GM12878 (cell line): ENCODE measurements at regions not wholly inside any gene's neighbourhood (a gene's known extent, or its start where the extent isn't known, plus 50 kb on each side); places are given as distances from the start of the nearest gene placed in this dataset.

ENCODE experiments used
- ATAC-seq: fragments of 200-7000 bp; cut with Tn5 transposase; 3 replicates; pipeline ENCODE4 v1.9.1; 2020; ENCODE audit warnings: mild to moderate bottlenecking, moderate library complexity
- BruUV-seq: library from RNA; stranded (reverse); fragments of 400-500 nt; replicated peaks from 2 replicates; lab custom pipeline; 2021; lab: Mats Ljungman, UMichigan
- CTCF ChIA-PET: fragments of 300-600 bp; sonication (Branson Sonifier 250); formaldehyde crosslinking; extraction: SDS; loops from one replicate; lab custom pipeline; 2021; ENCODE audit warnings: inconsistent platforms; lab: Yijun Ruan, JAX
- POLR2A ChIA-PET: fragments of 350-600 bp; formaldehyde crosslinking; extraction: SDS; loops from one replicate; lab custom pipeline; 2021; ENCODE audit warnings: inconsistent platforms; lab: Charles Lee
- RAD21 ChIA-PET: fragments of 300-600 bp; sonication (Branson Sonifier 250); formaldehyde crosslinking; loops from one replicate; lab custom pipeline; 2023; ENCODE audit warnings: antibody characterized with exemption; ENCODE audit not compliant: unreplicated experiment; lab: Charles Lee
- SMC1A ChIA-PET: fragments of 300-600 bp; sonication (Branson Sonifier 250); formaldehyde crosslinking; loops from one replicate; lab custom pipeline; 2023; ENCODE audit not compliant: unreplicated experiment, uncharacterized antibody; lab: Charles Lee
- DNase-seq: peaks from one replicate; pipeline ENCODE4 v3.0.0-alpha.2; 2011; ENCODE audit warnings: low read depth, low spot score
- FAIRE-seq: peaks from 3 replicates; lab custom pipeline; 2011; peaks lifted over from hg19 to GRCh38; lab: Jason Lieb, UNC
- H2AFZ ChIP-seq: 2 replicates; pipeline ENCODE4 v1.6.0; 2011; ENCODE audit warnings: low read depth, low read length, control low read depth; ENCODE audit not compliant: control insufficient read depth
- H3K27ac ChIP-seq: 2 replicates; pipeline ENCODE4 v1.5.1; 2011; ENCODE audit warnings: control low read depth; ENCODE audit not compliant: control insufficient read depth, insufficient read depth
- H3K27me3 ChIP-seq, 2 experiments: replicated peaks in 1 of 2; 2 replicates each; pipeline versions ENCODE4 v1.6.0 to v1.6.1; 2011; ENCODE audit warnings: low read length in 1 of 2; ENCODE audit not compliant: control insufficient read depth in 2 of 2, insufficient read depth in 2 of 2
- H3K36me3 ChIP-seq, 2 experiments: 2 replicates each; pipeline ENCODE4 v1.5.1; 2011; ENCODE audit warnings: low read length in 1 of 2; ENCODE audit not compliant: control insufficient read depth in 2 of 2, insufficient read depth in 2 of 2
- H3K4me1 ChIP-seq: 2 replicates; pipeline ENCODE4 v1.6.1; 2011; ENCODE audit warnings: mild to moderate bottlenecking, low read length, moderate library complexity, mixed read lengths; ENCODE audit not compliant: control insufficient read depth, insufficient read depth
- H3K4me2 ChIP-seq: 2 replicates; pipeline ENCODE4 v1.6.0; 2011; ENCODE audit warnings: control low read depth; ENCODE audit not compliant: control insufficient read depth, insufficient read depth
- H3K4me3 ChIP-seq: fragments of 200-600 bp; sonication (generic); 2 replicates; pipeline ENCODE4 v1.5.1; 2016
- H3K79me2 ChIP-seq: 2 replicates; pipeline ENCODE4 v1.6.0; 2011; ENCODE audit warnings: low read length; ENCODE audit not compliant: control insufficient read depth, insufficient read depth
- H3K9ac ChIP-seq: 2 replicates; pipeline ENCODE4 v1.8.0; 2011; ENCODE audit warnings: low read length, control low read depth, mixed read lengths; ENCODE audit not compliant: control insufficient read depth, insufficient read depth
- H3K9me3 ChIP-seq: replicated peaks from 3 replicates; pipeline ENCODE4 v1.5.1; 2011; ENCODE audit warnings: mild to moderate bottlenecking, low read length; ENCODE audit not compliant: control insufficient read depth, insufficient read depth
- H4K20me1 ChIP-seq: 2 replicates; pipeline ENCODE4 v1.6.0; 2011; ENCODE audit not compliant: control insufficient read depth, insufficient read depth
- CHD4 ChIP-seq: fragments of 200-600 bp; sonication (generic); IDR thresholded peaks from 2 replicates; pipeline ENCODE4 v1.6.1; 2016; ENCODE audit warnings: mild to moderate bottlenecking
- FOS ChIP-seq: IDR thresholded peaks from 3 replicates; pipeline ENCODE4 v1.6.1; 2011; ENCODE audit warnings: borderline replicate concordance; ENCODE audit not compliant: insufficient read length; ENCODE audit errors: extremely low read depth
- HDAC2 ChIP-seq: fragments of 200-600 bp; sonication (generic); IDR thresholded peaks from 2 replicates; pipeline ENCODE4 v1.6.1; 2017
- IRF4 ChIP-seq: IDR thresholded peaks from 2 replicates; pipeline ENCODE4 v1.6.1; 2011; ENCODE audit warnings: low read depth, low read length
- MAX ChIP-seq: IDR thresholded peaks from 2 replicates; pipeline ENCODE4 v1.6.1; 2012; ENCODE audit warnings: low read depth, low read length, improper control_type of control experiment
- NR2C2 ChIP-seq: IDR thresholded peaks from 2 replicates; pipeline ENCODE4 v1.6.1; 2011; ENCODE audit warnings: borderline replicate concordance, low read depth; ENCODE audit not compliant: control insufficient read depth, insufficient read length
- NR2F1 ChIP-seq: fragments of 450-650 bp; conservative IDR thresholded peaks from 2 replicates; pipeline ENCODE4 v1.6.1; 2017; ENCODE audit warnings: mild to moderate bottlenecking
- SMARCA5 ChIP-seq: fragments of 450-650 bp; IDR thresholded peaks from 2 replicates; pipeline ENCODE4 v1.6.1; 2017; ENCODE audit warnings: mild to moderate bottlenecking
- ZNF384 ChIP-seq: IDR thresholded peaks from 2 replicates; pipeline ENCODE4 v1.6.1; 2012; ENCODE audit warnings: low read depth, mild to moderate bottlenecking, low read length, improper control_type of control experiment, borderline replicate concordance
- ZSCAN29 ChIP-seq: fragments of 450-650 bp; IDR thresholded peaks from 2 replicates; pipeline ENCODE4 v1.6.1; 2017; ENCODE audit warnings: mild to moderate bottlenecking, moderate library complexity
- WGBS: methylation state at CpG from one replicate; pipeline ENCODE4 v1.1.6; 2016; ENCODE audit warnings: low lambda C conversion rate; ENCODE audit not compliant: insufficient replicate concordance, insufficient coverage; ENCODE audit errors: missing lambda C conversion rate; 5-methylcytosine and 5-hydroxymethylcytosine counted together
- in situ Hi-C: fragments of 300-500 bp; cut with MboI; formaldehyde crosslinking; loops from 9 replicates; pipeline ENCODE4 v1.14.3; 2018; ENCODE audit warnings: mixed read lengths
- intact Hi-C: fragments of 100-400 bp; cut with micrococcal nuclease; formaldehyde crosslinking; loops from one replicate; pipeline ENCODE4 v1.14.2; 2022; ENCODE audit not compliant: unreplicated experiment

DNA sequence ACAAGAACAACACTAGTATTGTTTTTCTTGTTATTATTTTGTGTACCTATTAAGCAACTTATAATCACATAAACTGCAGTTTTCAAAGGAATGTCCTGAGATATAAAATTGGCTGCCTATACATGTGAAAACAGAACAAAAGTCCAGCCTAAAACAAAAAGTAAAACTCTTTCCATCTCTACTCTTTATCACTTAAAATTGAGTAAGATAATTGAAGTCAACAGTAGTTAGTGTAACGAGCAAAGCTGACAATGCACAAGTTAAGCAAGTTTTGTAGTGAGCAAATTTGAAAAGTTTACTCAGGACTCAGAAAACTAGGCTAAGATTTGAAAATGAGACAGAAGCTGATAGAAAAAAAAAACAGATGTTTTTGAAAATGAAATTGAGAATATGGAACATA is 941.4 kb upstream of the MAN1A1 start:
- BruUV-seq: no TSS peak
- Histone ChIP-seq H4K20me1 (no peaks in the 10 kb centered on the region), H3K9ac (no peak overlapping the region), H3K4me2 (no peak overlapping the region), H3K79me2 (no peaks in the 10 kb centered on the region), H3K27me3 (no peaks in the 10 kb centered on the region), H3K4me1 (no peaks in the 10 kb centered on the region), H3K9me3 (no peaks in the 10 kb centered on the region), H3K4me3 (no peak overlapping the region), H2AFZ (no peak overlapping the region), H3K36me3 (no peaks in the 10 kb centered on the region), H3K27ac (no peak overlapping the region)
- ATAC-seq (no peak), FAIRE-seq (no peak), DNase-seq (no peak)
- in situ Hi-C loops: no loop called here
- intact Hi-C loops: no loop called here
- CTCF ChIA-PET: no interaction called here
- SMC1A ChIA-PET: interaction anchor here (1.2 to 1.3 kb wide), 2 partner anchors 11 to 13 kb away, joined by 3 read pairs; no protein-coding TSS in a partner anchor
- WGBS: 0% methylated on average over 1 of the region's 1 CpG
- no peak for TF ChIP-seq ZSCAN29
- TF ChIP-seq HDAC2: no peak
- TF ChIP-seq NR2F1: no peak
- TF ChIP-seq IRF4: no peak
- TF ChIP-seq CHD4: no peak
- no peak for TF ChIP-seq ZNF384
- RAD21 ChIA-PET: no interaction called here
- POLR2A ChIA-PET: no interaction called here

GRCh38 chr6:120282005-120282404 is 932.4 kb upstream of the MAN1A1 start:
- Histone ChIP-seq H3K79me2 (no peaks in the 10 kb centered on the region), H3K9me3 (no peaks in the 10 kb centered on the region), H3K9ac (no peak overlapping the region), H3K4me2 (no peak overlapping the region), H3K27ac (no peak overlapping the region), H2AFZ (no peak overlapping the region), H3K4me3 (no peak overlapping the region), H4K20me1 (no peaks in the 10 kb centered on the region), H3K4me1 (no peaks in the 10 kb centered on the region), H3K36me3 (no peaks in the 10 kb centered on the region), H3K27me3 (no peaks in the 10 kb centered on the region)
- RAD21 ChIA-PET: no interaction called here
- POLR2A ChIA-PET: no interaction called here
- ATAC-seq (no peak), DNase-seq (no peak), FAIRE-seq (no peak)
- SMC1A ChIA-PET: interaction anchor here (0.6 kb wide), 1 partner anchor 844 kb away, joined by 4 read pairs; no protein-coding TSS in a partner anchor
- in situ Hi-C loops (no loop called here), intact Hi-C loops (no loop called here)
- no TSS peak for BruUV-seq
- WGBS: 19% methylated on average over 2 of the region's 2 CpGs
- TF ChIP-seq FOS (no peak), MAX (no peak), NR2C2 (no peak), SMARCA5 (no peak)
- CTCF ChIA-PET: interaction anchor here (0.6 kb wide), 1 partner anchor 1005 kb away, joined by 3 read pairs; no protein-coding TSS in a partner anchor
